ENCODE measurements at regions not wholly inside any gene's neighbourhood (a gene's known extent, or its start where the extent isn't known, plus 50 kb on each side); places are given as distances from the start of the nearest gene placed in this dataset.

GRCh38 chr2:111707700-111708099 is 176.3 kb downstream of the ANAPC1 start:
- H3F3A ChIP-seq (ENCODE audit: low read depth), result peaks cover 9% of the 10 kb centered on the region; the same call in 1 of the 2 replicates
- no peak overlapping the region for H3K9ac ChIP-seq (ENCODE audit: low read depth, low read length, poor library complexity, severe bottlenecking)
- H3K9me2 ChIP-seq (replicated peaks; ENCODE audit: low read depth, low read length), result no peaks in the 10 kb centered on the region
- no peak for TF ChIP-seq EZH2phosphoT487 (IDR thresholded peaks at IDR 0.05; ENCODE audit: borderline replicate concordance)
- TF ChIP-seq, protein P1, sequence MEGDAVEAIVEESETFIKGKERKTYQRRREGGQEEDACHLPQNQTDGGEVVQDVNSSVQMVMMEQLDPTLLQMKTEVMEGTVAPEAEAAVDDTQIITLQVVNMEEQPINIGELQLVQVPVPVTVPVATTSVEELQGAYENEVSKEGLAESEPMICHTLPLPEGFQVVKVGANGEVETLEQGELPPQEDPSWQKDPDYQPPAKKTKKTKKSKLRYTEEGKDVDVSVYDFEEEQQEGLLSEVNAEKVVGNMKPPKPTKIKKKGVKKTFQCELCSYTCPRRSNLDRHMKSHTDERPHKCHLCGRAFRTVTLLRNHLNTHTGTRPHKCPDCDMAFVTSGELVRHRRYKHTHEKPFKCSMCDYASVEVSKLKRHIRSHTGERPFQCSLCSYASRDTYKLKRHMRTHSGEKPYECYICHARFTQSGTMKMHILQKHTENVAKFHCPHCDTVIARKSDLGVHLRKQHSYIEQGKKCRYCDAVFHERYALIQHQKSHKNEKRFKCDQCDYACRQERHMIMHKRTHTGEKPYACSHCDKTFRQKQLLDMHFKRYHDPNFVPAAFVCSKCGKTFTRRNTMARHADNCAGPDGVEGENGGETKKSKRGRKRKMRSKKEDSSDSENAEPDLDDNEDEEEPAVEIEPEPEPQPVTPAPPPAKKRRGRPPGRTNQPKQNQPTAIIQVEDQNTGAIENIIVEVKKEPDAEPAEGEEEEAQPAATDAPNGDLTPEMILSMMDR (conservative IDR thresholded peaks at IDR 0.05; ENCODE audit: low read length), result no peak
- H3K4me2 ChIP-seq (ENCODE audit: low read depth, low read length, poor library complexity, severe bottlenecking), result no peak overlapping the region
- H3K36me3 ChIP-seq (ENCODE audit: insufficient read depth, low read length), result no peaks in the 10 kb centered on the region
- H3K4me1 ChIP-seq (ENCODE audit: insufficient read depth, low read length, poor library complexity, severe bottlenecking), result peaks cover 47% of the 10 kb centered on the region
- no peaks in the 10 kb centered on the region for H3K27me3 ChIP-seq (ENCODE audit: insufficient read depth, low read length, poor library complexity, severe bottlenecking)
- H3K79me2 ChIP-seq (ENCODE audit: insufficient read depth, low read length), result no peaks in the 10 kb centered on the region
- no peak overlapping the region for H2AFZ ChIP-seq (ENCODE audit: low read length)
- no peak overlapping the region for H3K4me3 ChIP-seq (ENCODE audit: low read length, poor library complexity, severe bottlenecking)
- H4K20me1 ChIP-seq (ENCODE audit: insufficient read depth, low read length, poor library complexity, severe bottlenecking), result no peaks in the 10 kb centered on the region
- peaks cover 4% of the 10 kb centered on the region; the same call in 1 of the 2 replicates for H3K9me3 ChIP-seq (ENCODE audit: insufficient read depth, low read depth, low read length)

- no peak overlapping the region for H3K4me3 ChIP-seq (ENCODE audit: low read length, poor library complexity, severe bottlenecking)
- peaks cover 42% of the 10 kb centered on the region for H3K4me1 ChIP-seq (ENCODE audit: insufficient read depth, low read length, poor library complexity, severe bottlenecking)
- H3K9ac ChIP-seq (ENCODE audit: low read depth, low read length, poor library complexity, severe bottlenecking), result no peak overlapping the region
- H2AFZ ChIP-seq (ENCODE audit: low read length), result no peak overlapping the region
- no peaks in the 10 kb centered on the region for H4K20me1 ChIP-seq (ENCODE audit: insufficient read depth, low read length, poor library complexity, severe bottlenecking)
- peaks cover 4% of the 10 kb centered on the region; the same call in 1 of the 2 replicates for H3K9me3 ChIP-seq (ENCODE audit: insufficient read depth, low read depth, low read length)
- no peaks in the 10 kb centered on the region for H3K9me2 ChIP-seq (replicated peaks; ENCODE audit: low read depth, low read length)
- peaks cover 9% of the 10 kb centered on the region; the same call in 1 of the 2 replicates for H3F3A ChIP-seq (ENCODE audit: low read depth)
- no peaks in the 10 kb centered on the region for H3K79me2 ChIP-seq (ENCODE audit: insufficient read depth, low read length)
- TF ChIP-seq, protein P1 (conservative IDR thresholded peaks at IDR 0.05; ENCODE audit: low read length), result no peak
- TF ChIP-seq EZH2phosphoT487 (IDR thresholded peaks at IDR 0.05; ENCODE audit: borderline replicate concordance), result no peak
- H3K4me2 ChIP-seq (ENCODE audit: low read depth, low read length, poor library complexity, severe bottlenecking), result no peak overlapping the region
- no peaks in the 10 kb centered on the region for H3K36me3 ChIP-seq (ENCODE audit: insufficient read depth, low read length)
- H3K27me3 ChIP-seq (ENCODE audit: insufficient read depth, low read length, poor library complexity, severe bottlenecking), result no peaks in the 10 kb centered on the region
These were observed 175.4 kb downstream of the ANAPC1 start for GRCh38 chr2:111708476-111709180.

GRCh38 chr2:111709321-111709720 is 174.7 kb downstream of the ANAPC1 start:
- no peaks in the 10 kb centered on the region for H3K79me2 ChIP-seq (ENCODE audit: insufficient read depth, low read length)
- H4K20me1 ChIP-seq (ENCODE audit: insufficient read depth, low read length, poor library complexity, severe bottlenecking), result no peaks in the 10 kb centered on the region
- H3K9me2 ChIP-seq (replicated peaks; ENCODE audit: low read depth, low read length), result no peaks in the 10 kb centered on the region
- no peak for TF ChIP-seq EZH2phosphoT487 (IDR thresholded peaks at IDR 0.05; ENCODE audit: borderline replicate concordance)
- TF ChIP-seq, protein P1 (conservative IDR thresholded peaks at IDR 0.05; ENCODE audit: low read length), result no peak
- peaks cover 9% of the 10 kb centered on the region; the same call in 1 of the 2 replicates for H3F3A ChIP-seq (ENCODE audit: low read depth)
- H3K4me3 ChIP-seq (ENCODE audit: low read length, poor library complexity, severe bottlenecking), result no peak overlapping the region
- H3K9me3 ChIP-seq (ENCODE audit: insufficient read depth, low read depth, low read length), result peaks cover 4% of the 10 kb centered on the region; the same call in 1 of the 2 replicates
- no peaks in the 10 kb centered on the region for H3K36me3 ChIP-seq (ENCODE audit: insufficient read depth, low read length)
- H3K9ac ChIP-seq (ENCODE audit: low read depth, low read length, poor library complexity, severe bottlenecking), result peak overlapping the region; percentile 11
- H3K27me3 ChIP-seq (ENCODE audit: insufficient read depth, low read length, poor library complexity, severe bottlenecking), result no peaks in the 10 kb centered on the region
- peak overlapping the region; percentile 42; the same call in 1 of the 2 replicates for H2AFZ ChIP-seq (ENCODE audit: low read length)
- no peak overlapping the region for H3K4me2 ChIP-seq (ENCODE audit: low read depth, low read length, poor library complexity, severe bottlenecking)
- H3K4me1 ChIP-seq (ENCODE audit: insufficient read depth, low read length, poor library complexity, severe bottlenecking), result peaks cover 35% of the 10 kb centered on the region
